ENCODE measurements at regions not wholly inside any gene's neighbourhood (a gene's known extent, or its start where the extent isn't known, plus 50 kb on each side); places are given as distances from the start of the nearest gene placed in this dataset.

DNA sequence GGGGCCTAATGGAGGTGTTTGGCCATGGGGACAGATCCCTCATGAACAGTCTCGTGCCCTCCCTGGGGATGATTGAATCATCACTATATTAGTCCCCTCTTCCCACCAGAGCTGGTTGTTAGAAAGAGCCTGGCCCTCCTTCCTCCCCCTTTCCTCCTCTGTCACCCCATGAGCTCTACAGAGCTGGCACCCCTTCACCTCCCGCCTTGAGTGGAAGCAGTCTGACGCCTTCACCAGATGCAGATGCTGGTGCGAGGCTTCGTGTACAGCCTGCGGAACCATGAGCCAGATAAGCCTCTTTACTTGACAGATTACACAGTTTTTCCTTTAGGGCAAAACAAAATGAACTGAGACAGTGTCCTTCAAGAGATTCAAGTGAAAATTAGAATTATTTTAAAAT, 74.4 kb upstream of the RIPOR2 start:
- Histone ChIP-seq H3K4me3 (ENCODE audit: control insufficient read depth in 1 of 7, extremely low read depth in 1 of 7, insufficient read depth in 4 of 7, low read depth in 2 of 7, low read length in 6 of 7) (no peak overlapping the region), H3K27ac (ENCODE audit: insufficient read depth in 1 of 2, low read depth in 1 of 2, low read length in 2 of 2, poor library complexity in 1 of 2, severe bottlenecking in 2 of 2) (peak overlapping the region in 1 of 2 experiments; percentile 29), H3K9me3 (ENCODE audit: control extremely low read depth in 1 of 5, control insufficient read depth in 4 of 5, insufficient read depth in 2 of 5, low read depth in 1 of 5, low read length in 4 of 5) (no peaks in the 10 kb centered on the region), H3K27me3 (replicated peaks in 2 of 5; ENCODE audit: control insufficient read depth in 4 of 5, insufficient read depth in 5 of 5, low read length in 4 of 5) (no peaks in the 10 kb centered on the region), H3K36me3 (ENCODE audit: control insufficient read depth in 4 of 4, insufficient read depth in 4 of 4, low read length in 3 of 4) (peaks cover 0 to 11% (median 5%) of the 10 kb centered on the region in 4 experiments), H3K4me1 (ENCODE audit: control extremely low read depth in 1 of 4, control insufficient read depth in 4 of 4, insufficient read depth in 4 of 4, low read length in 3 of 4) (peaks cover 31 to 85% (median 54%) of the 10 kb centered on the region in 4 experiments)
- DNase-seq, result peak in 1 of 3 donors; percentile 59
- WGBS (ENCODE audit: insufficient coverage), result 84% methylated on average over 6 of the region's 6 CpGs
- ChIA-PET POLR2A (no interaction called here), CTCF (interaction anchor here (0.9 to 1.9 kb wide), 5 partner anchors 8 to 98 kb away, joined by 3 to 7 read pairs (median 4); no protein-coding TSS in a partner anchor)

DNA sequence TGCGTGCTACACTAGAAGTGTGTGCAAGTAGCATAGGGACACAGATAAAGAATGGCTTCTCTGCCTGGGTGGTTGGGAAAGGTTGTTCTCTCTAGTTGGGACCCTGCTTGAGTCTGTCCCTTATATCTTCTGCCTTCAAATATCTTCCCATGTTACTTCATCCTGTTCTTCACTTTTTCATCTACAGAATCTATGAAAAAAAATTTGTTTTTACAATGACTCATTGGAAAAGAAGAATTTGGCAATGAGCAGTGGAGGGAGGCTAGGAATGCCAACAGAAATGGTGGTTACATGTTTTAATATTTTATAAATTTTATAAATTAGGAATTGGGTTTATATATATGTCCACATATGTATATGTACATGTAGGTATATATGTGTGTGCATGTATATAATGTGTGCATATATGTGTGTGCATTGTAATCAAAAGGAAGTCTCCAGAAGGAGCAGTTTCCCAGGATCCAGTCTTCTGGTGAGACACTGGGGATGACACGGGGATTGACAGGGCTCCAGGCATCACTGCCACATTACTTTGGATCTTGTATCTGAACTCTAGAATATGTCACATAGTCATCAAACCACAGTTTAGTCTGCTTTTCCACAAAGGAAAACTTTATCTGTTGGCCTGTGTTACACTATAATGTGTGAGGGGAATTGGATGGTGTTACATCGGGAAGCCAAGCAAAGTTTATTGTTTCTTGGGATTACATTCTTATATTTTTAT, 75.3 kb upstream of the RIPOR2 start:
- Histone ChIP-seq H3K4me1 (ENCODE audit: control extremely low read depth in 1 of 4, control insufficient read depth in 4 of 4, insufficient read depth in 4 of 4, low read length in 3 of 4) (peaks cover 32 to 85% (median 55%) of the 10 kb centered on the region in 4 experiments), H3K9me3 (ENCODE audit: control extremely low read depth in 1 of 5, control insufficient read depth in 4 of 5, insufficient read depth in 2 of 5, low read depth in 1 of 5, low read length in 4 of 5) (no peaks in the 10 kb centered on the region), H3K4me3 (ENCODE audit: control insufficient read depth in 1 of 7, extremely low read depth in 1 of 7, insufficient read depth in 4 of 7, low read depth in 2 of 7, low read length in 6 of 7) (no peak overlapping the region), H3K27ac (ENCODE audit: insufficient read depth in 1 of 2, low read depth in 1 of 2, low read length in 2 of 2, poor library complexity in 1 of 2, severe bottlenecking in 2 of 2) (no peak overlapping the region), H3K27me3 (replicated peaks in 2 of 5; ENCODE audit: control insufficient read depth in 4 of 5, insufficient read depth in 5 of 5, low read length in 4 of 5) (no peaks in the 10 kb centered on the region), H3K36me3 (ENCODE audit: control insufficient read depth in 4 of 4, insufficient read depth in 4 of 4, low read length in 3 of 4) (peaks cover 0 to 14% (median 6%) of the 10 kb centered on the region in 4 experiments)
- DNase-seq, result no peak
- 100% methylated on average over 1 of the region's 3 CpGs for WGBS (ENCODE audit: insufficient coverage)
- ChIA-PET CTCF (interaction anchor here (0.7 to 2.0 kb wide), 2 partner anchors 10 to 21 kb away, joined by 3 to 6 read pairs; no protein-coding TSS in a partner anchor), POLR2A (no interaction called here)

DNA sequence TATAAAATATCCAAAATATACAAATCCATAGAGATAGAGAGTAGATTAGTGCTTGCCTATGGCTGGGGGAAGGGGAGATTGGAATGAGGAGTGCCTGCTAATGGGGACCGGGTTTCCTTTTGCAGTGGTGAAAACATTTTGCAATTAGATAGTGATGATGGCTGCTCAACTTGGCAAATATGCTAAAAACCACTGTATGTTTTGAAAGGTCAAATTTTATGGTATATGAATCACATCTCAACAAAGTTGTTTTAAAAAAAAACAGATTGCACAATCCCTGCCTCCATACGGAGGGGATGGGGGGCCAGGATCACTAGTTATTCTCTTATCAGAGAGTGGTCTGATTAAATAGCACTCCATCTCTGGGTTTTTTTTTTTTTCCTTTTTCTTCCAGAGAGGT, 76.9 kb upstream of the RIPOR2 start:
- peaks cover 30 to 84% (median 52%) of the 10 kb centered on the region in 4 experiments for H3K4me1 ChIP-seq (ENCODE audit: control extremely low read depth in 1 of 4, control insufficient read depth in 4 of 4, insufficient read depth in 4 of 4, low read length in 3 of 4)

DNA sequence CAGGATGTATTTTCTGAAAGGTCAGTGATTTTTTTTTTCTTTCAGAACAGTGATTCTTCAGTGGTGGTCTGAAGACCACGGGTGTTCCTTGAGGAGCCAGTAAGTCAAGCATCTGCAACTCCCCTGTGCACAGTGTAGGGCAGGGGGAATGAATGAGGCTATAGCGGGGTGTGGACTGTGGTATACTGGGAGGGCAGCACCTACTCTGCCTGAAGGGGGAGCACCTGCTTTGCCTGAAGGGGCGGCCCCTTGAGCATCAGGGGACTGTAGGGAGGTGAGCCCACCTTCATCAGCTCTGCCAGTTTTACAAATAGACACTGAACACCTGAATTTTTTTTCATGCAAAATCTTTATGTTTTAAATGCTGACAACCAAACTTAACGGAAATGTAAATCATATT, 77.5 kb upstream of the RIPOR2 start:
- peaks cover 27 to 81% (median 46%) of the 10 kb centered on the region in 4 experiments for H3K4me1 ChIP-seq (ENCODE audit: control extremely low read depth in 1 of 4, control insufficient read depth in 4 of 4, insufficient read depth in 4 of 4, low read length in 3 of 4)
- POLR2A ChIA-PET, result interaction anchor here (0.7 kb wide), 1 partner anchor 18 kb away, joined by 3 read pairs; no protein-coding TSS in a partner anchor

More for the DNA sequence above, 76.9 kb upstream of the RIPOR2 start:
- 60% methylated on average over 2 of the region's 2 CpGs for WGBS (ENCODE audit: insufficient coverage)
- no peak overlapping the region for H3K27ac ChIP-seq (ENCODE audit: insufficient read depth in 1 of 2, low read depth in 1 of 2, low read length in 2 of 2, poor library complexity in 1 of 2, severe bottlenecking in 2 of 2)
- ChIA-PET POLR2A (interaction anchor here (0.7 kb wide), 1 partner anchor 17 kb away, joined by 3 read pairs; no protein-coding TSS in a partner anchor), CTCF (interaction anchor here (0.7 to 2.4 kb wide), 7 partner anchors 9 to 59 kb away, joined by 3 to 11 read pairs (median 6); no protein-coding TSS in a partner anchor)
- no peaks in the 10 kb centered on the region for H3K9me3 ChIP-seq (ENCODE audit: control extremely low read depth in 1 of 5, control insufficient read depth in 4 of 5, insufficient read depth in 2 of 5, low read depth in 1 of 5, low read length in 4 of 5)
- no peak for DNase-seq
- H3K36me3 ChIP-seq (ENCODE audit: control insufficient read depth in 4 of 4, insufficient read depth in 4 of 4, low read length in 3 of 4), result peaks cover 2 to 17% (median 6%) of the 10 kb centered on the region in 4 experiments
- H3K27me3 ChIP-seq (replicated peaks in 2 of 5; ENCODE audit: control insufficient read depth in 4 of 5, insufficient read depth in 5 of 5, low read length in 4 of 5), result no peaks in the 10 kb centered on the region
- no peak overlapping the region for H3K4me3 ChIP-seq (ENCODE audit: control insufficient read depth in 1 of 7, extremely low read depth in 1 of 7, insufficient read depth in 4 of 7, low read depth in 2 of 7, low read length in 6 of 7)

DNA sequence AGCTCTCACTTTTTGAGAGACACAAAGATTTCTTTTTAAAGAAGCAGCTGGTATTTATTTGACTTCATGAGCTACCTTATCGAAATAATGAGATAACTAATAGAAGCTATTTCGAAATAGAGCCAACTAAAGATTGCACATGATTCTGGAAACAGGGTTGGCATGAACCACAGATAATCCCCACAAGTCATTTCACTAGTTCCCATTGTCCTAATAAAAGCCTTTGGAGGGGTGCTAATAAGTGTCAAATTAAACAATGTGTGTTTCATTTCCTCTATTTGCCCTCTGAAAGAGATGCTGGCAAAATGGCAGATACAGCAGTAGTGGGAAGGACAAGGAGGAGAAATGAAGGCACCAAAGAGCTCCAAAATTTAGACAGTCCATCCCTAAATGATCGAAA, 78.6 kb upstream of the RIPOR2 start:
- POLR2A ChIA-PET, result no interaction called here
- H3K4me3 ChIP-seq (ENCODE audit: control insufficient read depth in 1 of 7, extremely low read depth in 1 of 7, insufficient read depth in 4 of 7, low read depth in 2 of 7, low read length in 6 of 7), result no peak overlapping the region
- peak overlapping the region in 1 of 2 experiments; percentile 77 for H3K27ac ChIP-seq (ENCODE audit: insufficient read depth in 1 of 2, low read depth in 1 of 2, low read length in 2 of 2, poor library complexity in 1 of 2, severe bottlenecking in 2 of 2)
- no peaks in the 10 kb centered on the region for H3K9me3 ChIP-seq (ENCODE audit: control extremely low read depth in 1 of 5, control insufficient read depth in 4 of 5, insufficient read depth in 2 of 5, low read depth in 1 of 5, low read length in 4 of 5)
- H3K36me3 ChIP-seq (ENCODE audit: control insufficient read depth in 4 of 4, insufficient read depth in 4 of 4, low read length in 3 of 4), result peaks cover 2 to 15% (median 6%) of the 10 kb centered on the region in 4 experiments
- DNase-seq, result no peak
- WGBS (ENCODE audit: insufficient coverage), result no CpG with 5 or more reads among the region's 3 CpGs
- H3K27me3 ChIP-seq (replicated peaks in 2 of 5; ENCODE audit: control insufficient read depth in 4 of 5, insufficient read depth in 5 of 5, low read length in 4 of 5), result no peaks in the 10 kb centered on the region
- CTCF ChIA-PET, result interaction anchor here (0.9 to 3.0 kb wide), 16 partner anchors 9 to 157 kb away, joined by 3 to 11 read pairs (median 5); no protein-coding TSS in a partner anchor
- H3K4me1 ChIP-seq (ENCODE audit: control extremely low read depth in 1 of 4, control insufficient read depth in 4 of 4, insufficient read depth in 4 of 4, low read length in 3 of 4), result peaks cover 21 to 73% (median 37%) of the 10 kb centered on the region in 4 experiments

More for the DNA sequence above, 77.5 kb upstream of the RIPOR2 start:
- WGBS (ENCODE audit: insufficient coverage), result no CpG with 5 or more reads among the region's 4 CpGs
- Histone ChIP-seq H3K4me3 (ENCODE audit: control insufficient read depth in 1 of 7, extremely low read depth in 1 of 7, insufficient read depth in 4 of 7, low read depth in 2 of 7, low read length in 6 of 7) (no peak overlapping the region), H3K27ac (ENCODE audit: insufficient read depth in 1 of 2, low read depth in 1 of 2, low read length in 2 of 2, poor library complexity in 1 of 2, severe bottlenecking in 2 of 2) (no peak overlapping the region), H3K36me3 (ENCODE audit: control insufficient read depth in 4 of 4, insufficient read depth in 4 of 4, low read length in 3 of 4) (peaks cover 2 to 17% (median 6%) of the 10 kb centered on the region in 4 experiments), H3K27me3 (replicated peaks in 2 of 5; ENCODE audit: control insufficient read depth in 4 of 5, insufficient read depth in 5 of 5, low read length in 4 of 5) (no peaks in the 10 kb centered on the region), H3K9me3 (ENCODE audit: control extremely low read depth in 1 of 5, control insufficient read depth in 4 of 5, insufficient read depth in 2 of 5, low read depth in 1 of 5, low read length in 4 of 5) (no peaks in the 10 kb centered on the region)
- peak in 1 of 3 donors; percentile 29 for DNase-seq
- CTCF ChIA-PET, result interaction anchor here (0.7 to 3.0 kb wide), 14 partner anchors 8 to 156 kb away, joined by 3 to 11 read pairs (median 5); no protein-coding TSS in a partner anchor

DNA sequence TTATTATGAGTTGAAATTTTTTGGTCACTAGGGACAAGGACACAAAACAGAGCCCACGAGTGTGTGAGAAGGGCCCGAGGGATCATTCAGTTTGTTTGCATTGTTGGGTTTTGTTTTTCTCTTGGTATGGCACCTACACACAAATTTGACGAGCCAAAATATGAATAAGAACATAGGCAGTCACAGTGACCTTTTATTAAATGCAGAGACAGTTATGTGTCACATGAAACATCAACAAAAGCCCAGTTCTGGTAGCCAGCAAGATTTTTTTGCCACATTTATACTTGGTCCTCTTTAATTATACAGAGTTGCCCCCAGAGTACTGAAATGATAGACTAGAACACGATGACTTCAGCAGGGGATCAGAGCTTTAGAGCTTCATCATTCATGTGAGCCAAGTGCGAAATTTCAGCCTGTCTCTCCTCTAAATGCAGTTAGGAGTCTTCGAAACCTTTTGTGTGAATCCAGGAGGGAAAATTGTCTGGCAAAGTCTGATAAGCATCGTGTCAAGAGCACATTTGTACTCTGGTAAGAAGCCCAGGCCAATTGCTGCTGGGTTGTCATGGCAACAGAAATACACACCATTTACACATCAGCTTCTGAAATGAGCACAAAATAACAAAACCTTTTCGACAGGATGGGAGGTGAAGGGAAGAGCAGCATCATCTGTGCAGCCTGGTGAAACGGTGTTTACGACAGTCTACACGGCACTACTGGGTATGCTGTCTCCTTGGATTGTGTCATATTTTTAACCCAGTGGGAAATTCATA, 79.2 kb upstream of the RIPOR2 start:
- peak overlapping the region; percentile 77 for H3K27ac ChIP-seq (ENCODE audit: insufficient read depth in 1 of 2, low read depth in 1 of 2, low read length in 2 of 2, poor library complexity in 1 of 2, severe bottlenecking in 2 of 2)
- DNase-seq, result peak; percentile 67 to 90 (median 89)
- WGBS (ENCODE audit: insufficient coverage), result 85% methylated on average over 6 of the region's 11 CpGs
- H3K4me1 ChIP-seq (ENCODE audit: control extremely low read depth in 1 of 4, control insufficient read depth in 4 of 4, insufficient read depth in 4 of 4, low read length in 3 of 4), result peaks cover 18 to 67% (median 31%) of the 10 kb centered on the region in 4 experiments
- peaks cover 2 to 15% (median 6%) of the 10 kb centered on the region in 4 experiments for H3K36me3 ChIP-seq (ENCODE audit: control insufficient read depth in 4 of 4, insufficient read depth in 4 of 4, low read length in 3 of 4)
- CTCF ChIA-PET, result interaction anchor here (0.5 to 3.0 kb wide), 11 partner anchors 8 to 158 kb away, joined by 3 to 11 read pairs (median 5); no protein-coding TSS in a partner anchor
- no peaks in the 10 kb centered on the region for H3K27me3 ChIP-seq (replicated peaks in 2 of 5; ENCODE audit: control insufficient read depth in 4 of 5, insufficient read depth in 5 of 5, low read length in 4 of 5)
- H3K4me3 ChIP-seq (ENCODE audit: control insufficient read depth in 1 of 7, extremely low read depth in 1 of 7, insufficient read depth in 4 of 7, low read depth in 2 of 7, low read length in 6 of 7), result no peak overlapping the region
- POLR2A ChIA-PET, result no interaction called here
- no peaks in the 10 kb centered on the region for H3K9me3 ChIP-seq (ENCODE audit: control extremely low read depth in 1 of 5, control insufficient read depth in 4 of 5, insufficient read depth in 2 of 5, low read depth in 1 of 5, low read length in 4 of 5)

All from common myeloid progenitor, CD34-positive (primary cell).